Loucy (cell line): ENCODE measurements at regions not wholly inside any gene's neighbourhood (a gene's known extent, or its start where the extent isn't known, plus 50 kb on each side); places are given as distances from the start of the nearest gene placed in this dataset.

Experiments
- EZH2phosphoT487 ChIP-seq: fragments of 200-600 bp; IDR thresholded peaks from 2 replicates; pipeline ENCODE4 v1.6.1; 2018; ENCODE audit warnings: antibody characterized with exemption, mild to moderate bottlenecking, moderate library complexity, borderline replicate concordance
- TF ChIP-seq, protein P1 (sequence below): fragments of 200-600 bp; sonication (generic); conservative IDR thresholded peaks from 2 replicates; pipeline ENCODE4 v1.5.1; 2014; ENCODE audit warnings: mild to moderate bottlenecking, antibody characterized with exemption, low read length

DNA sequence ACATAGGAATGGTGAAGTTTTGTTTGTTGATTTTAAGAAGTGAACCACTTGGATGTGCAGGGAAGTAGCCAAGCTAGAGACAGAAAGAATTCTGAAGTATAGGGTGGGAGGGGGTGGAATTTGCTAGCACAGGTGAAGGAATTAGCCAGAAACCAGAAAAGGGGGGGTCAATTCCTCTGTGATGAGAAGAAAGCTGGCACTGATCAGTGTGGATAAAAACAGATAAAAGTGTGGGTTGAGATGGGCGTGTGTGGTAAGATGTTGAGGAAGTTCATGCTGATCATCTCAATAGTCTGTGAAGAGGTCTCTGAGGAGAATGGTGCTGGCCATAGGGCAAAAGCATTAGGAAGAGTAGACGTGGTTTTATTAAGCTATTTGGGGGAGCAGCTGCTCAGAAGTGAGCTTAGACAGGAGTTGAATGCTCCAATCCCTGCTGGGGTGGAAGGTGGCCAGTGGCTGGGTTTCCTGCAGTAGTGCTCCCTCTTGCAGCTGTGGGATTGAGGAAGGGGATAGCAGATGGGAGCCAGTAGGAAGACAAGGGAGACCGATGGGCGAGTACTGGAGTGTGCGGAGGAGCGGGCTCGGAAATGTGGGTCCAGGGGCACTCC is 88.7 kb upstream of the ELL2 start:
- TF ChIP-seq, protein P1, sequence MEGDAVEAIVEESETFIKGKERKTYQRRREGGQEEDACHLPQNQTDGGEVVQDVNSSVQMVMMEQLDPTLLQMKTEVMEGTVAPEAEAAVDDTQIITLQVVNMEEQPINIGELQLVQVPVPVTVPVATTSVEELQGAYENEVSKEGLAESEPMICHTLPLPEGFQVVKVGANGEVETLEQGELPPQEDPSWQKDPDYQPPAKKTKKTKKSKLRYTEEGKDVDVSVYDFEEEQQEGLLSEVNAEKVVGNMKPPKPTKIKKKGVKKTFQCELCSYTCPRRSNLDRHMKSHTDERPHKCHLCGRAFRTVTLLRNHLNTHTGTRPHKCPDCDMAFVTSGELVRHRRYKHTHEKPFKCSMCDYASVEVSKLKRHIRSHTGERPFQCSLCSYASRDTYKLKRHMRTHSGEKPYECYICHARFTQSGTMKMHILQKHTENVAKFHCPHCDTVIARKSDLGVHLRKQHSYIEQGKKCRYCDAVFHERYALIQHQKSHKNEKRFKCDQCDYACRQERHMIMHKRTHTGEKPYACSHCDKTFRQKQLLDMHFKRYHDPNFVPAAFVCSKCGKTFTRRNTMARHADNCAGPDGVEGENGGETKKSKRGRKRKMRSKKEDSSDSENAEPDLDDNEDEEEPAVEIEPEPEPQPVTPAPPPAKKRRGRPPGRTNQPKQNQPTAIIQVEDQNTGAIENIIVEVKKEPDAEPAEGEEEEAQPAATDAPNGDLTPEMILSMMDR: no peak
- no peak for TF ChIP-seq EZH2phosphoT487
